ENCODE measurements at regions not wholly inside any gene's neighbourhood (a gene's known extent, or its start where the extent isn't known, plus 50 kb on each side); places are given as distances from the start of the nearest gene placed in this dataset.

- no peak for TF ChIP-seq CTCF (tag by site-specific recombination; IDR thresholded peaks at IDR 0.05)
- TF ChIP-seq MYNN (tag by site-specific recombination; IDR thresholded peaks at IDR 0.05; ENCODE audit: borderline replicate concordance), result no peak
- TF ChIP-seq ZNF239 (tag by site-specific recombination; IDR thresholded peaks at IDR 0.05), result no peak
- no peak for TF ChIP-seq SP3 (tag by site-specific recombination; IDR thresholded peaks at IDR 0.05)
- TF ChIP-seq ZNF274 (IDR thresholded peaks at IDR 0.05; ENCODE audit: low read length), result no peak
- TF ChIP-seq ZNF274 (tag by site-specific recombination; IDR thresholded peaks at IDR 0.05; ENCODE audit: borderline replicate concordance), result no peak
- no peak for TF ChIP-seq KLF7 (tag by site-specific recombination; IDR thresholded peaks at IDR 0.05; ENCODE audit: borderline replicate concordance)
- no peak for TF ChIP-seq TRIM28 (IDR thresholded peaks at IDR 0.05; ENCODE audit: borderline replicate concordance, low read length)
- TF ChIP-seq KLF1 (tag by site-specific recombination; IDR thresholded peaks at IDR 0.05), result no peak
- TF ChIP-seq ZNF302 (tag by site-specific recombination; IDR thresholded peaks at IDR 0.05; ENCODE audit: low read depth), result no peak
- TF ChIP-seq PRDM1 (tag by site-specific recombination; IDR thresholded peaks at IDR 0.05), result no peak
- no peak for TF ChIP-seq ZBTB49 (tag by site-specific recombination; IDR thresholded peaks at IDR 0.05; ENCODE audit: low read depth)
- no peak for TF ChIP-seq ATF2 (tag by site-specific recombination; IDR thresholded peaks at IDR 0.05; ENCODE audit: low read depth)
- TF ChIP-seq ZNF560 (tag by site-specific recombination; IDR thresholded peaks at IDR 0.05; ENCODE audit: borderline replicate concordance), result no peak
- TF ChIP-seq ZNF138 (tag by site-specific recombination; IDR thresholded peaks at IDR 0.05; ENCODE audit: borderline replicate concordance), result no peak
These were observed 137.5 kb upstream of the MYL2 start for GRCh38 chr12:111057701-111058425.

All from HEK293 (cell line).